KMS-11 (cell line): ENCODE measurements at regions not wholly inside any gene's neighbourhood (a gene's known extent, or its start where the extent isn't known, plus 50 kb on each side); places are given as distances from the start of the nearest gene placed in this dataset.

ENCODE experiments used
- H2AFZ ChIP-seq: fragments of 200-600 bp; sonication (generic); 2 replicates; pipeline ENCODE4 v1.6.1; 2016; ENCODE audit warnings: antibody characterized with exemption, mixed run types, low read depth
- H3K27ac ChIP-seq: fragments of 200-600 bp; sonication (generic); 2 replicates; pipeline ENCODE4 v1.6.1; 2016; ENCODE audit warnings: mild to moderate bottlenecking, mixed run types
- H3K27me3 ChIP-seq: fragments of 200-600 bp; sonication (generic); 2 replicates; pipeline ENCODE4 v1.6.1; 2017; ENCODE audit warnings: mild to moderate bottlenecking, low read depth, mixed run types, moderate library complexity; ENCODE audit not compliant: insufficient read depth
- H3K36me3 ChIP-seq: fragments of 200-600 bp; sonication (generic); 2 replicates; pipeline ENCODE4 v1.6.1; 2017; ENCODE audit warnings: mild to moderate bottlenecking, mixed run types; ENCODE audit not compliant: insufficient read depth
- H3K4me1 ChIP-seq: fragments of 200-600 bp; sonication (generic); 2 replicates; pipeline ENCODE4 v1.6.1; 2016; ENCODE audit warnings: mild to moderate bottlenecking, low read depth, mixed run types; ENCODE audit not compliant: poor library complexity, severe bottlenecking
- H3K4me2 ChIP-seq: fragments of 200-600 bp; sonication (generic); 2 replicates; pipeline ENCODE4 v1.7.0; 2016; ENCODE audit warnings: mild to moderate bottlenecking, mixed run types
- H3K4me3 ChIP-seq: fragments of 200-600 bp; sonication (generic); IDR thresholded peaks from 2 replicates; pipeline ENCODE4 v1.6.1; 2017; ENCODE audit warnings: low read depth, low read length, mixed read lengths; ENCODE audit not compliant: insufficient read depth
- H3K79me2 ChIP-seq: fragments of 200-600 bp; sonication (generic); 2 replicates; pipeline ENCODE4 v1.6.1; 2016; ENCODE audit warnings: low read depth, mixed run types; ENCODE audit not compliant: insufficient read depth
- H3K9ac ChIP-seq: fragments of 200-600 bp; sonication (generic); 2 replicates; pipeline ENCODE4 v1.6.1; 2016; ENCODE audit warnings: mild to moderate bottlenecking, mixed run types
- H4K20me1 ChIP-seq: fragments of 200-600 bp; sonication (generic); 2 replicates; pipeline ENCODE4 v1.6.1; 2016; ENCODE audit warnings: mild to moderate bottlenecking, mixed run types; ENCODE audit not compliant: insufficient read depth
- CTCF ChIP-seq: fragments of 200-600 bp; sonication (generic); conservative IDR thresholded peaks from 2 replicates; pipeline ENCODE4 v1.6.1; 2017; ENCODE audit warnings: low read depth, mild to moderate bottlenecking, antibody characterized with exemption, low read length, moderate library complexity, mixed read lengths

DNA sequence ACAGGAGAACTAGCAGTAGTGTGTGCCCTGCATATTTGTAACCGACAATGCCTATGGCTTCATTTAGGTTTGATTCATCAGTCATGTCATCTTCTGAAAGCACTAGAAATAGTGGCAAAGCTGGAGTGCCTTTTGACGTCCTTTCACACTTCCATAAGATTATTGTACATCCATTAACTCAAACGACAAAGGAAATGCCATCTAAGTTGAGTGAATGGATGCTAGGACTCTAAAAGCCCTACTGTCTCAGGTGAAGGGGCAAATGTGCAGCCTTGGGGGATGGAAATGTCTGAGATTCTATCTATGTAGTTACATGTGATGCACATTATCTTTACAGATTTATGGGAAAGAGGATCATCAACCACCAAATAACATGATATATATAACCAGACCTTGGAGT, 1473.6 kb downstream of the STIM2 start:
- H2AFZ ChIP-seq = no peak overlapping the region
- H3K4me1 ChIP-seq = no peaks in the 10 kb centered on the region
- no peak for TF ChIP-seq CTCF
- no peak overlapping the region for H3K4me2 ChIP-seq
- H4K20me1 ChIP-seq = no peaks in the 10 kb centered on the region
- H3K79me2 ChIP-seq = no peaks in the 10 kb centered on the region
- H3K27ac ChIP-seq = no peak overlapping the region
- no peak overlapping the region for H3K9ac ChIP-seq
- no peak overlapping the region for H3K4me3 ChIP-seq
- H3K27me3 ChIP-seq = no peaks in the 10 kb centered on the region
- H3K36me3 ChIP-seq = no peaks in the 10 kb centered on the region

- Histone ChIP-seq H3K4me1 (no peaks in the 10 kb centered on the region), H3K27ac (no peak overlapping the region), H3K4me2 (no peak overlapping the region), H3K27me3 (no peaks in the 10 kb centered on the region), H3K4me3 (no peak overlapping the region), H2AFZ (no peak overlapping the region), H4K20me1 (no peaks in the 10 kb centered on the region), H3K79me2 (no peaks in the 10 kb centered on the region), H3K9ac (no peak overlapping the region), H3K36me3 (no peaks in the 10 kb centered on the region)
- no peak for TF ChIP-seq CTCF
Measured at GRCh38 chr4:28341784-28342183, 1481.1 kb downstream of the STIM2 start.

DNA sequence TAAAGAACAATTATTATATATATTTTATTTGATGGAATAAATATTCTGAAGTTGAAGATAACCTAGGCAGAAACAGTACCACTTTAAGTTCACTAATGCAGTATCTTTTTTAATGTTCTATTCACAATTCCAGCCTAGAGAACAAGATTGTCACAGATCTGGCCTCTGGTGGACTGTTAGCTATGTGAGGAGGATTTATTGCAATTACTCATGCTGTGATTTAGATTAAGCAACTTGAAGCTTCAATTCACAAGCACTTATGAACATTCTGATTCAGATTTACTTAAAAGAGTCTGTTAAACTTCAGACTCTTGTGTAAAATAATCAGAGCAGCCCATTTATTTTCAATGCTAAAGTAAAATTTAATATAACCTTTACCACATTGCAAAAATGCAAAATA, 1489.8 kb downstream of the STIM2 start:
- Histone ChIP-seq H2AFZ (no peak overlapping the region), H4K20me1 (no peaks in the 10 kb centered on the region)

DNA sequence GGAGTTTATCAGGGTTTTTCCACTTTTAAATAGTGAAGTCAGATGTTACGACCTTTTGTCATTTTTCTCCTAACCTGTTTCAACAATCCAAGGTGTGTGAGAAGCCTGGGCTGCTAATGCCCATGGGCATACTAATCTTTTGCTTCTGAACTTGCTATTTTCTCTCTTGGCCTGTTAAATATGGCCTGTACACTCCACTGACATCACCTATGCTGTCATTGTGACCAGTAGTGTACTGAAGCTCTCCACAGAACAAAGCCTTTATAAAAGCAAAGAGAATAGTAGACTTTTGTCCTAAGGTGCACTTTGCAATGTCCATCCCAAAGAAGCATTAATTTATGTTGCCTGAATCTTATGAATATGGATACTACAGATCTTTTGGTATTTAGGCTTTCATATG, 1490.5 kb downstream of the STIM2 start:
- no peak overlapping the region for H3K27ac ChIP-seq
- H3K79me2 ChIP-seq = no peaks in the 10 kb centered on the region
- H4K20me1 ChIP-seq = no peaks in the 10 kb centered on the region
- no peak overlapping the region for H3K4me3 ChIP-seq
- no peaks in the 10 kb centered on the region for H3K4me1 ChIP-seq
- no peak overlapping the region for H3K9ac ChIP-seq
- no peak overlapping the region for H3K4me2 ChIP-seq
- H3K27me3 ChIP-seq = no peaks in the 10 kb centered on the region
- no peak for TF ChIP-seq CTCF
- no peak overlapping the region for H2AFZ ChIP-seq
- H3K36me3 ChIP-seq = no peaks in the 10 kb centered on the region

More for the DNA sequence above, 1489.8 kb downstream of the STIM2 start:
- Histone ChIP-seq H3K4me2 (no peak overlapping the region), H3K79me2 (no peaks in the 10 kb centered on the region), H3K27ac (no peak overlapping the region), H3K9ac (no peak overlapping the region), H3K4me1 (no peaks in the 10 kb centered on the region), H3K36me3 (no peaks in the 10 kb centered on the region), H3K4me3 (no peak overlapping the region), H3K27me3 (no peaks in the 10 kb centered on the region)
- no peak for TF ChIP-seq CTCF

GRCh38 chr4:28351826-28352225, 1491.2 kb downstream of the STIM2 start:
- H3K4me3 ChIP-seq = no peak overlapping the region
- H2AFZ ChIP-seq = no peak overlapping the region
- H3K79me2 ChIP-seq = no peaks in the 10 kb centered on the region
- H3K4me1 ChIP-seq = no peaks in the 10 kb centered on the region
- no peaks in the 10 kb centered on the region for H4K20me1 ChIP-seq
- H3K36me3 ChIP-seq = no peaks in the 10 kb centered on the region
- no peak overlapping the region for H3K27ac ChIP-seq
- TF ChIP-seq CTCF = no peak
- H3K27me3 ChIP-seq = no peaks in the 10 kb centered on the region
- H3K9ac ChIP-seq = no peak overlapping the region
- H3K4me2 ChIP-seq = no peak overlapping the region
